ENCODE measurements at regions not wholly inside any gene's neighbourhood (a gene's known extent, or its start where the extent isn't known, plus 50 kb on each side); places are given as distances from the start of the nearest gene placed in this dataset.

DNA sequence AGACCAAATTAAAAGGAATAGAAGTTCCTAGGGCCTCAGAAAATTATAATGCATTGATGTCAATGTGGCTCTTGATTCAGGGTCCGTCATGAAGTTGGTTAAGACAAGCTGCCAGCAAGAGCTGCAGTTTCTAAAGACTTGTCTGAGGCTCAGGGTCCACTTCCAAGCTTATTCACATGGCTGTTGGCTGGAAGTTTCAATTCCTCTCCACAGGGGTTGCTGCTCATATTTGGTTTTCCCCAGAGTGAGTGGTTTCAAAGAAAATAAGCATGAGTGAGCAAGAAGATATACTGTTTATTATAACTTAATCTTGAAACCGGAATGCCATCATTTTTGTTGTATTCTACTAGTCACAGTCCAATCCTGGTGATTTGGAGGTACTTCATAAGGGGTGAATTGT lies 1247.4 kb downstream of the LRFN5 start:
- TF ChIP-seq, protein P1, sequence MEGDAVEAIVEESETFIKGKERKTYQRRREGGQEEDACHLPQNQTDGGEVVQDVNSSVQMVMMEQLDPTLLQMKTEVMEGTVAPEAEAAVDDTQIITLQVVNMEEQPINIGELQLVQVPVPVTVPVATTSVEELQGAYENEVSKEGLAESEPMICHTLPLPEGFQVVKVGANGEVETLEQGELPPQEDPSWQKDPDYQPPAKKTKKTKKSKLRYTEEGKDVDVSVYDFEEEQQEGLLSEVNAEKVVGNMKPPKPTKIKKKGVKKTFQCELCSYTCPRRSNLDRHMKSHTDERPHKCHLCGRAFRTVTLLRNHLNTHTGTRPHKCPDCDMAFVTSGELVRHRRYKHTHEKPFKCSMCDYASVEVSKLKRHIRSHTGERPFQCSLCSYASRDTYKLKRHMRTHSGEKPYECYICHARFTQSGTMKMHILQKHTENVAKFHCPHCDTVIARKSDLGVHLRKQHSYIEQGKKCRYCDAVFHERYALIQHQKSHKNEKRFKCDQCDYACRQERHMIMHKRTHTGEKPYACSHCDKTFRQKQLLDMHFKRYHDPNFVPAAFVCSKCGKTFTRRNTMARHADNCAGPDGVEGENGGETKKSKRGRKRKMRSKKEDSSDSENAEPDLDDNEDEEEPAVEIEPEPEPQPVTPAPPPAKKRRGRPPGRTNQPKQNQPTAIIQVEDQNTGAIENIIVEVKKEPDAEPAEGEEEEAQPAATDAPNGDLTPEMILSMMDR (IDR thresholded peaks at IDR 0.05; ENCODE audit: borderline replicate concordance, control extremely low read depth, extremely low read depth, insufficient read depth, missing control alignments): no peak
- in situ Hi-C loops (cut with MboI; ENCODE audit: low sequenced_read_pairs, unreplicated experiment): no loop called here
- DNase-seq (ENCODE audit: low spot score): no peak

DNA sequence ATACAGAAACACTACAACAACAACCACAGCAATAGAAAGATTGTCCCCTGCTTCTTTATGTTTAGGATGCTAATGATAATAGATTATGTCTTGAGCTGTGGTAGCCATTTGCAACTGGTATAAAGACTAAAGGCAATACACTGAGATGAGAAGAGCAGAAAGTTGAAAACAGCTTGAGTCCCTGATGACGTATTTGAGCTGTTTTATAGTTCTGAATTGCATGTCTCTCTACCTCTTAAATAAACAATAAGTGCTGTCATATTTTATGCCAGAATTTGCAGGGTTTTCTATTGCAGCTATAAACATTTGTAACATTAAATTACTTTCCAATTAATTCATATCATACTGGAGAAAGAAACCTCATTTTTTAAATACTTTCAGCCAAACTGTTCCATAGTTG lies 1242.0 kb downstream of the LRFN5 start:
- TF ChIP-seq, protein P1 (IDR thresholded peaks at IDR 0.05; ENCODE audit: borderline replicate concordance, control extremely low read depth, extremely low read depth, insufficient read depth, missing control alignments): no peak
- in situ Hi-C loops (cut with MboI; ENCODE audit: low sequenced_read_pairs, unreplicated experiment): no loop called here
- no peak for DNase-seq (ENCODE audit: low spot score)

DNA sequence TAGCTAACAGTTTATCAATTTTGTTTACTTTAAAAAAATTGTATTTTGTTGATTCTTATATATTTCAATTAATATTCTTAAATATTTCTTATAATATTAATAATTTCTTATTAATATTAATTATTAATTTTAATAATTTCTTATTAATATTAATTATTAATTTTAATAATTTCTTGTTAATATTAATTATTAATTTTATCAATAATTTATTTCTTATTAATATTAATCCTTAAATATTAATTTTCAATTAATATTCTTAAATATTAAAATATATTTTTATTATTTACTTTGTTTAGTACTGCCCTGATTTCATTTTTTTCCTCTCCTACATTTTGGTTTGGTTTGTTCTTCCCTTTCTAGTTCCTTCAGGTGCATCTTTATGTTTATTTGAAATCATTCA lies 1208.1 kb downstream of the LRFN5 start:
- no peak for DNase-seq (ENCODE audit: low spot score)

DNA sequence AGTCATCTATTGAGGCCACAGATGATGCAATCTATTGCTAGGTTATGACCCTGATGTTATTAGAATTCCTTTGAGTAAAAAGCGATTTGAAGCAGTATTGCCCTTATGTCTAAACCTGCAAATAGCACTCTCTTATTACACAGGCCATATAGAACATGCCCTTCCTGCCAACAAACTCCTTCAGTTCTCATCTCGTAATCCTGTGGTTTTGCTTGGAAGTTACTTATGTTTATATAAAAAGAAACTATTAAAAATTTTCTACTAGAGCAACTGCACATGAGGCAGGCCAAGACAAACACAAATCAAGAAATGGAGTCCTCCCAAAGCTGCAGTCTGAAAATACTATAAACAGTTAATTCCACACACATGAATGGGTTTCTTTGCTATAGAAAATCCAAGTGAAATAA lies 1200.2 kb downstream of the LRFN5 start:
- in situ Hi-C loops (cut with MboI; ENCODE audit: low sequenced_read_pairs, unreplicated experiment): no loop called here
- TF ChIP-seq, protein P1 (IDR thresholded peaks at IDR 0.05; ENCODE audit: borderline replicate concordance, control extremely low read depth, extremely low read depth, insufficient read depth, missing control alignments): no peak
- DNase-seq (ENCODE audit: low spot score): no peak

More for the DNA sequence above, 1208.1 kb downstream of the LRFN5 start:
- TF ChIP-seq, protein P1 (IDR thresholded peaks at IDR 0.05; ENCODE audit: borderline replicate concordance, control extremely low read depth, extremely low read depth, insufficient read depth, missing control alignments): no peak
- in situ Hi-C loops (cut with MboI; ENCODE audit: low sequenced_read_pairs, unreplicated experiment): no loop called here

DNA sequence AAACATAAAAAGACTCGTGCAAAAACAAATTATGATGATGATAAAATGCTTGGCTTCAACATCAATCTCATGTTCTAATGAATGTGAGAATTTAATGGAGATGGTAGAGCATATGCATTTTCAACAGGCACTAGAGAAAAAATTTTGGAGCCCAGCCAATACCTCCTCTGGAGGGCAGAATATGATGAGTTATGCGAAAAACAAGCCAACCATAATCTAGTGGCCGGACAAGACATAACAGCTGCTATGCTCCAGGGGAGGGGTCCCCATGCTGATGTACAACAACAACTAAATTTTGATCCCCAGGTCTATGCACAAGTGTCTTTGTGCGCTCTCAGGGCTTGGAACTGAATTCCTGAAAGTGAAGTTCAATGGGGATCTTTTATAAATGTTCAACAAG lies 1197.5 kb downstream of the LRFN5 start:
- TF ChIP-seq, protein P1 (IDR thresholded peaks at IDR 0.05; ENCODE audit: borderline replicate concordance, control extremely low read depth, extremely low read depth, insufficient read depth, missing control alignments): no peak
- DNase-seq (ENCODE audit: low spot score): no peak
- in situ Hi-C loops (cut with MboI; ENCODE audit: low sequenced_read_pairs, unreplicated experiment): no loop called here

DNA sequence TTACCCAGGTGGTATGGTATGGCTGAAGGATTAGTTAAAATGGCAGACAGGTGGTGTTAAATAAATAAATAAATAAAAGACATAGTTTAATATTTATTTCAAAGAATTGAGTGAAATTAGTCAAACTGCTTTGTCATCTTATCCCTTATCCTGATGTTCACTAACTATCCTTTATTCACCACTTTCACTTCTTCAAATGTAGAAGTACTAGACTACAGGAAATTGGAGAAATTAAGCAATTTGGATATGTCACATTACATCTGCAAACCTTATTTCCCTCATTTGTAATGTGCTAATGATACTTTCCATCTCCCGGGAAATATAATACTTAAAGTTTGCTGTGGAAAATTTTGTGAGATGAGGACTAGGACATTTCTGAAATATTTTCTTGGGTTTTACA lies 1195.7 kb downstream of the LRFN5 start:
- in situ Hi-C loops (cut with MboI; ENCODE audit: low sequenced_read_pairs, unreplicated experiment): no loop called here
- DNase-seq (ENCODE audit: low spot score): no peak
- TF ChIP-seq, protein P1 (IDR thresholded peaks at IDR 0.05; ENCODE audit: borderline replicate concordance, control extremely low read depth, extremely low read depth, insufficient read depth, missing control alignments): no peak

DNA sequence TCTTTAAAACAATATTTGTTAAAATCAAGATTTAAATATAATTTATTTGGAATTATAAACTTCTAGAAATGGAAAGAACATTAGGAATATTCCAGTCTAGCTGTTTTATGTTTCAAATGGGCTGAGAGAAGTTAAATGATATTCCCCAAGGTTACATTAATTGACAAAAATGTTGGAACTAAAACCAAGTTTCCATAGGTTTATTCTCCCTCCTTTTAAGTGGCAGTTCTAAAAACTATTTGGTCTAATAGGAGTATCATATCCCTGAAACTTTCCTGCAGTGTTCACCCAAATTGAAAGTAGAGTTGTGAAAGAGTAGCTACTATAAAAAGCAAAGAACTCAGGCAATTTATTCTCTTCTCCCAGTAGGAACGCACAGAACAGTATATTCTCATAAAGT lies 1185.5 kb downstream of the LRFN5 start:
- TF ChIP-seq, protein P1 (IDR thresholded peaks at IDR 0.05; ENCODE audit: borderline replicate concordance, control extremely low read depth, extremely low read depth, insufficient read depth, missing control alignments): no peak
- in situ Hi-C loops (cut with MboI; ENCODE audit: low sequenced_read_pairs, unreplicated experiment): no loop called here
- DNase-seq (ENCODE audit: low spot score): no peak

All from GM13976 (cell line).